Transverse colon (tissue), 3 donors: ENCODE measurements at regions not wholly inside any gene's neighbourhood (a gene's known extent, or its start where the extent isn't known, plus 50 kb on each side); places are given as distances from the start of the nearest gene placed in this dataset.

Source experiments
- POLR2A ChIP-seq: fragments of 450-650 bp; IDR thresholded peaks from one replicate; pipeline ENCODE4 v1.6.1; 2016; ENCODE audit warnings: antibody characterized with exemption, mild to moderate bottlenecking, moderate library complexity
- TF ChIP-seq, protein P1 (sequence below), 5 experiments: fragments of 200-600 bp in 3 of 5; fragments of 450-650 bp in 2 of 5; sonication (generic) in 3 of 5; IDR thresholded peaks; 1 replicate in 2 of 5; 2 replicates in 3 of 5; pipeline ENCODE4 v1.5.1; 2016 to 2017; ENCODE audit warnings: antibody characterized with exemption in 5 of 5, inconsistent platforms in 3 of 5, mild to moderate bottlenecking in 2 of 5, moderate library complexity in 1 of 5

DNA sequence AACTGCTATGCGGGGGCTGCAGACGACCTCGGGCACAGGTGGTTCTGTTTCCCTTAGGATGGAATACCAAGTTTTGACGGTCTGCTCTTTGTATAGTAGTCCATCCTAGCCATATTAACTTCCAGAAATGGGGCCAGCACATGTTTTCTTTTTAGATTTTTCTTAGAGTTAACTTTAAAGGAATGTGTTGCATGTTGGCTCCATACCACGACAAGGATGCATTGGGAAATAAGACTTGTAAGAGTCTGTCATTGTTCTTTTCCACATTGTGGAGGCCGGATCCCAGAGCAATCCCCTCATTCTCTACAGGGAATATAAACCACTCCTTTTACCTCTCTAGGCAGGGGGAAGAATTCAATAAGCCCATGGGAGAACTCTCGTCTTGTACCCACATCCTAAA lies 87.1 kb upstream of the PLSCR4 start:
- TF ChIP-seq, protein P1, sequence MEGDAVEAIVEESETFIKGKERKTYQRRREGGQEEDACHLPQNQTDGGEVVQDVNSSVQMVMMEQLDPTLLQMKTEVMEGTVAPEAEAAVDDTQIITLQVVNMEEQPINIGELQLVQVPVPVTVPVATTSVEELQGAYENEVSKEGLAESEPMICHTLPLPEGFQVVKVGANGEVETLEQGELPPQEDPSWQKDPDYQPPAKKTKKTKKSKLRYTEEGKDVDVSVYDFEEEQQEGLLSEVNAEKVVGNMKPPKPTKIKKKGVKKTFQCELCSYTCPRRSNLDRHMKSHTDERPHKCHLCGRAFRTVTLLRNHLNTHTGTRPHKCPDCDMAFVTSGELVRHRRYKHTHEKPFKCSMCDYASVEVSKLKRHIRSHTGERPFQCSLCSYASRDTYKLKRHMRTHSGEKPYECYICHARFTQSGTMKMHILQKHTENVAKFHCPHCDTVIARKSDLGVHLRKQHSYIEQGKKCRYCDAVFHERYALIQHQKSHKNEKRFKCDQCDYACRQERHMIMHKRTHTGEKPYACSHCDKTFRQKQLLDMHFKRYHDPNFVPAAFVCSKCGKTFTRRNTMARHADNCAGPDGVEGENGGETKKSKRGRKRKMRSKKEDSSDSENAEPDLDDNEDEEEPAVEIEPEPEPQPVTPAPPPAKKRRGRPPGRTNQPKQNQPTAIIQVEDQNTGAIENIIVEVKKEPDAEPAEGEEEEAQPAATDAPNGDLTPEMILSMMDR (IDR thresholded peaks at IDR 0.05): no peak
- TF ChIP-seq POLR2A: no peak
